T-helper 2 cell (primary cell): ENCODE measurements at regions not wholly inside any gene's neighbourhood (a gene's known extent, or its start where the extent isn't known, plus 50 kb on each side); places are given as distances from the start of the nearest gene placed in this dataset.
"Not testable (repeated sequence)": the region's sequence is repeated elsewhere in the genome, so short reads cannot be mapped to it uniquely, and the experiment has no call there.

Source experiments
- DNase-seq, 5 experiments: peaks; one replicate each; pipeline versions ENCODE4 v3.0.0 to v3.0.0-alpha.2; 2012 to 2022

DNA sequence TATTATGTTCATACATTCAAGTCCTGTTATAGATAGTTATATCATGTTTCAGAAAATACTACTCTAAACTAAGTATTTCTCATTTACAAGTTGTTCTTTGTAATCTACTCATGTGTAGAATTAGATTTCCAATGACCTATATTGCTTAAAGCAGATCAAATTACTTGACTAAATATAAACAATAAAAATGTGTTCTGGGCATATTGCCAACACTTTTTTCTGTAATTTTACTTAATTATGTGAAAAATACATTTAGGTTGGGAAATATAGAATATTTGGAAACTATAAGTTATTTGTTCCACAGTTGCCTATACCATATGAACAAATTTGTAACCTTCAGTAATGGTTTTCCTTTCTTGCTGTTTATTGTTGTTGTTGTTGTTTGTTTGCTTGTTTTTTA is 275.2 kb upstream of the PCDH9 start:
- no peak for DNase-seq

DNA sequence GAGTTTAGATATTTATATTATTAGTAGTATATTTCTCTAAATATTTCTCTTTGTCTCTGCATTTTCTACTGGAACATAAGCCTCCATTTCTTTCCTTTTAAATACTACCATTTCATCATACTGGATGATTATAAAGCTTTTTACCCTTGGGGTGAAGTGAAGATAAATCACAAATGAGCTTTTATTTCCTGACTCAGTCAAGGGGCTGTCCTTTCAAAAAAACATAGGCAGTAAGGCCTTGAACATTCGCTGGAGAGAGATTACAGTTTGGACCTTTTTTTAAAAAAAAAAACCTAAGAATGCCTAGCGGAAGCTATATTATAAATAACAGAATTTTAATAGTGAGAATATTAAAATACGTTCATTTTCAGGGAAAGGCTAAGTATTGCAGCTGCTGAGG is 268.8 kb upstream of the PCDH9 start:
- no peak for DNase-seq

DNA sequence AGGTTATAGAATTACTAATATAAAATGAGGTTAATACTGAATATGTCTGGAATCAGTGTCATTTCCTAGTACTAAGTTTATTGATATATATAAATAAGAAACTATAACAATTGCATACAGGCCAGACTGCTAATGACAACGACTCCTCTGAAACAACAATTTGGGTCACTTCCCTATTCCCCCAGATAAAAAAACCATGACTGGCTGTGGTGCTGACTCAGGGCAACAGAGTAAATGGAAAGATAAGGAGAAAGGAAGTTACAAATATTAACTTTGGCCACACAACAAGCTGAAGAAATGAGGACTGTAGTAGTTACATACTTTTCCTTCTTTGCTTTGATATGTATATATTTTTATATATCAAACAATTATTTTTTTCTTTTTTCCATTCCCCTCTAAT is 263.7 kb upstream of the PCDH9 start:
- no peak for DNase-seq

DNA sequence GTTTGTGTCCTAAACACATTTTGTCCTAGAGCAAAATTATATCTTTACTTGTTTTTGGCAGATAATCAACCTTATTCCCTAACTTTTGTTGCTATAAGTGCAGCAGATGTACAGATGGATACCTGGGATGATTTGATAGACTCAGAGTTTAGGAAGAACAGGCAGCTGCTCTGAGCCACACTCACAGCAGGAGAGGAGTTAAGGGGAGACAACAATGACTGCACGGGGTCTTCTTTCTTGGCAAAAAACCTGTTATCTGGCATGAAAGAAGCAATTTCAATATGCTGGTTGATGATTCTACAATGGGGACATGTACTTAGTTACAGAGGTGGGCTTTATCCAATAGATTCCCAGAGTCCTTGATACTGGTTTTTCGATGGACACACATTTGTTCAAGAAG is 258.9 kb upstream of the PCDH9 start:
- DNase-seq = no peak

DNA sequence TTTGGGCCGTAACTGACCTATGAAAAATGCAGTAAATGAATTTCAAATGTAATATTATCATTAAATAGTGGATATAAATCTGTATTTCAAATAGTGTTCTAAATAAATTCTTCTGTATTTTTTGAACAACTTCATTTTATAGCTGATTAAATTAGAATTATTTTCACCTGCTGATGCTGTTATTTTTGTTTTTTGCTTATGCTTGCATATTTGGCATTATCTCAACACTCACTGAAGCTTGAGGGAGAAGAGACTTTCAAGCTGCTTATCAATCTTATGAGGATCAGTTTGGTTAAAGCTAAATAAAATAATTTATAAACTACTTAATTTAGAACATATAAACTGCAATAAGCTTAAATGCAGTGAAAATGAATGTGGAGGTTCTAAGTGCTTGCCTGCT is 251.3 kb upstream of the PCDH9 start:
- DNase-seq = no peak

DNA sequence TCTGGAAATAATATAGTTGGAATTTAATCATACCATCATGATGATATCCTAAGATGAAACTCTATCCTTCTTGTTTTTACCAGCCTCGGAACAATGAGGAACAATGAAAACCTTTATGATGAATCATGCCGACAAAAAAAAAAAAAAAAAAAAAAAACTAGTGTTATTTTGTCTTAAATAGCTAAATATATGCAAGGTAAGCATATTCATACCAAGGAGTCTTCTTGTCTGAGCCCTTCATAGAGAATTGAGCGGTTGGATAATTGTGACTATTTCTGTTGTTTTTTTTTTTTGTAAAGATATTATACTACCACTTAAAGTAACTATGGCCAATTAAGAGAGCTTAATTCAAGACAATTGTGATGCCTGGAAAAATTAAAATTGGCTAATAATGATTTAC is 244.0 kb upstream of the PCDH9 start:
- DNase-seq = no peak

DNA sequence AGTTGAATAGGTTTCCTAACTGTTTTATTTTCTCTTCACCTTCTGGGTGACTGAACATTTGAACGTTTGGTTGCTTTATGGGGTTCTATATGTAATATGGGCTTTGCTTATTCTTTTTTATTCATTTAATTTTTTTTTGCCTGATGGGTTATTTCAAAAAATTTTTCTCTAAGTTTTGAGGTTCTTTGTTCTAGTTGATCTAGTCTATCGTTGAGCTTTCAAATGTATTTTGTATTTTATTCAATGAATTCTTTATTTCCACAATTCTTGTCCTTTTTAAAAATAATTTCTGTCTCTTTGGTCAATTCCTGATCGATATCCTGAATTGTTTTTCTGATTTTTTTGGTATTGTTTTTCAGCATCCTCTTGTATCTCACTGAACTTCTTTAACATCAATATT is 239.5 kb upstream of the PCDH9 start:
- DNase-seq = no peak

DNA sequence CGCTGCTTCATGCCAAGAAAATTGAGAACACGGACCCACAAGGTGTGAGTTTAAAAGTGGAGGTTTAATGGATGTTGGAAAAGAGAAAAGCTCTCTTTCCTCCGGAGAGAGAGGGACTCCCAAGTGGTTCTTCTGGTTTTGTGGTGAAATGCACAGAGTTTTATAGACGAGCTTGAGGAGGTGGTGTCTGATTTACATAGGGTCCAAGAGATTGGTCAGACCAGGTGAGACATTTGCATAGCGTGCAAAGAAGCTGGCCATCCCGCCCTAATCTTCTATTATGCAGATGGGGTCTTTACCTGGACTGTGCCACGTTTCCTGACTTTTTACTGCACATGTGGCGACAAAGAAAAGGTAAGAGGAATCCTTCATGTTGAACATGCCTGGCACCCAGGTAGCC is 236.4 kb upstream of the PCDH9 start:
- no peak for DNase-seq

DNA sequence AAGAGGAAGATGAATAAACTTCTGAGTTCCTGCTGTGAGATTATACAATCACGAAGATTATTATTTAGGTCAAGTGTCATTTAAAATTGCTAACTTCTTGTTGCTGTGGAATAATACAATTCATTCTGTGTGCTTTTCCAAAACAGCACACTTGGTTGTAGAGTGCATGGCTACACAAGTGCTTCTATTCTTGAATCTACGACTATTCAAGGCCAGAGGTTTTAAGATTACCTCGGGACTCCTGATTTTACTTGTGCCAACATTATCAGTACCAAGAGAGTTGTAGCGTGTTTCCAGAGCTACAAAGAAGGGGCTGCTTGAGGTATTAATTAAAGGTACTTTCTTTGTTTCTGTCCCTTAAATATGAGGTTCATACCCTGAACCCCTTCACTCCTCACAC is 234.0 kb upstream of the PCDH9 start:
- no peak for DNase-seq

DNA sequence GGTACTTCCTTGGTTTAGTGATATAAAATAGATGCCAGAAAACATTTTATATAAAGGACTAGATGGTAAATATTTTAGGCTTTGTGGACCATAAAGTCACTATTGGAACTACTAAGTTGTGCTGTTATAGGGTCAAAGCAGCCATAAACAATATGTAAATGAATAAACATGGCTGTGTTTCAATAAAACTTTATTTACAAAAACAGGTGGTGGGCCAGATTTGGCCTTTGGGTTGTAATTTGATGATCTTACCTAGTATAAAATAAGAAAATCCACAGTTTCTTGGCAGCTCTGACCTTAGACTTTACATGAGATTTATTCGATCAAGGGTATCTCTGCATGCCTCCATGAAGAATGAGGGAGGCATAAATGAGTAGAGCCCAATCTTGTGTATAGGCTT is 232.0 kb upstream of the PCDH9 start:
- no peak for DNase-seq

DNA sequence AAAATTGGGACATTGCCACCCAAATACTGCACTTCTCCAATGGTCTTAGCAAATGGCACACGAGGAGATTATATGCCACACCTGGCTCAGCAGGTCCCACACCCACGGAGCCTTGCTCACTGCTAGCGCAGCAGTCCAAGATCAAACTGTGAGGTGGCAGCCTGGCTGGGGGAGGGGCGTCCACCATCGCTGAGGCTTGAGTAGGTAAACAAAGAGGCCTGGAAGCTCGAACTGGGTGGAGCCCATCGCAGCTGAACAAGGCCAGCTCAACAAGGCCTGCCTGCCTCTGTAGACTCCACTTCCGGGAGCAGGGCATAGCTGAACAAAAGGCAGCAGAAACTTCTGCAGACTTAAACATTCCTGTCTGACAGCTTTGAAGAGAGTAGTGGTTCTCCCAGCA is 222.4 kb upstream of the PCDH9 start:
- not testable (repeated sequence) for DNase-seq

DNA sequence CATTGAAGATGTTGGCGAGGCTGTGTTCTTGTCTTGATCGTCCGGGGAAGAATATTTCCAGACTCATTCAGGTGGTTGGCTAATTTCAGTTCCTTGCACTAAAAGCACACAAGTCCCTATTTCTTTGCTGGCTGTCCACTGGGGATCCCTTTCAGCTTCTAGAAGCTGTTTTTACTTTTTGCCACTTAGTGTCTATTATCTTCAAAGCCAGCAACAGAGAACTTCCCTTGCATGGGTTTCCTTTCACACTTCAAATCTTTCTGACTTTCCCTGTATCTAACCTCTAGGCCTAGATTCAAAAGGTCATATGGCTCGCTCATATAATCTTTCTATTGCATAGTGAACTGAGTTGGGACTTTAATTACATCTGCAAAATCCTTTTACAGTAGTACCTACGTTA is 215.3 kb upstream of the PCDH9 start:
- DNase-seq = no peak

DNA sequence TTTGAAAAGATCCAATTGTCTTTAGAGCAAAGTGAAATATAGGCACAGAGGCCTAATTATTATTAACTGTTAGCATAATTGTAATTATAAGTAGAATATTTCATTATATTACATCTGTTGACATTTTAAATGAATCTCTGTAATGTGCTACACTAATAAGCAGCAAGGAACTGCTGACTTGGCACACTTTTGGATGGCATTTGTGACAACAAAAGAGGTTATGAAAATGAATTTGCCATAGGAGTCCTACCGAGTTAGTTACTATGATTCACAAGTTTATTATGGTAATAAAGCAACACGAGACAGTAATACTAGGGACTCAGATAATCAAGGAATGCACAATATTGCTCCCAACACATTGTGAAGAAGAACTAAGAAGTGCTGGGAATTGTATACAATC is 213.8 kb upstream of the PCDH9 start:
- DNase-seq = no peak

DNA sequence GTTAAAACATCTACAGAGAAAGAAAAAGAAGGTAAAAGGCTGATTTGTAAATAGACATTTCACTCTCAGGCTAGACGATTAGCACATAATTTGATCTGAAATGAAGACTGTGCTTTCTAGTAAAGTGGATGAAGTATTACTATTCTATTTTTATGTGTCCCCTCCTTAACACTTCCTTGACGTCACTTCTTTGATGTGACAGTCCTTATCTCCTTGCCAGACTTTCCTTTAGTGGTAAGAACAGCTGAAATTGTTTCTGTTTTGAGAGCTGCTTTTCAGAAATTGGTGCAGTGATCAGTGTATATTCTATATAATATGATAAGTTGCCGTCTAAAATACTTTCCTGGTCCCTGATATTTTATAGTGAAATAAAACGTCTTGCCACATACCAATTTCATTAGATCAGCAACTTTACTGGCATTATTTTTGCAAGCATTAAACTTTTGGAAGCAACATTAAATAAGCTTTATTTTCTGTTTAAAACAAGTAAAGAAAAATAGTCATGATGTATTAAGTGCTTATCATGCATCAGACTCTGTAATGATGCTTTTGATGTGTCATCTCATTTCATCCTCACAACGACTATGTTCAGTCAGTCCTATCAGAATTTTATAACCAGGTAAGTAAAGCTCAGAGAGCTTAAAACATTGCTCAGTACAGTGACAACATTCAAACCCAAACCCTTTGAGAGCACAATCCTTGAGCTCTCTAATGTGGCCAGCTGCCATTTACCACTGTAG is 210.3 kb upstream of the PCDH9 start:
- no peak for DNase-seq

DNA sequence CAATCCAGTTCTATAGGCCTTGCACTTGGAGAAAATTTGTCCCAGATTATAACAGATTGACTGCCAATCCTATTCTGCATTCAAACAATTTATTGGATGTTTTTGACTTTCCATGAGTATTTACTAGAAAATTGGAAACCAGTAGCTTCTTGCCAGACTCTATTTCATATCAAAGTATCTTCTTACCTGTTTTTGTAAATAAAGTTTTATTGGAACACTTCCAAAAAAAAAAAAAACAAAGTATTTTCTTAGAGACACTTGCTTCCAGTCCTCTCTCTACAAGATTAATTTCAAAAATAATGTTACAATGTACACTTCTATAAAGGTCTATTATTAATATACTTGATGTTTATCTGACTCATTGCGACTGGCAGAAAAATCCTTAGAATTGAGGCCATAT is 209.2 kb upstream of the PCDH9 start:
- DNase-seq = no peak

DNA sequence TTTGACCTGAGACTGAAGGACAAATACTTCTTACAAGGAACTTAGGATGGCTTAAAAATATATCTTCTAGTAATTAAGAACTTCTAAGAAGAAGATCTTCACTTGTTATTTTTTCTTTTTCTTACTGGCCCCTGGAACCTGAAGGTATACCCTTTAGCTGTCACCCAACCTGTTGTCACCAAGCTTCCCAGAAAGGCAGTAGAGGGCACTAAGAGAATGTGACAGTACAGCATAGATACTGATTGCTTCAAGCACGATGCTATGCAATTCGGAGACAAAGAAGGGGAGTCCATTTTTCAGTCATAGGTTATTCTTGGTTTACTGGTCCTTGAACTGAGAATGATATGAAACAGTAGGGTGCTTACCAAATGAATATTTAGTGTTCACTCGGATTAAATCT is 208.3 kb upstream of the PCDH9 start:
- no peak for DNase-seq

DNA sequence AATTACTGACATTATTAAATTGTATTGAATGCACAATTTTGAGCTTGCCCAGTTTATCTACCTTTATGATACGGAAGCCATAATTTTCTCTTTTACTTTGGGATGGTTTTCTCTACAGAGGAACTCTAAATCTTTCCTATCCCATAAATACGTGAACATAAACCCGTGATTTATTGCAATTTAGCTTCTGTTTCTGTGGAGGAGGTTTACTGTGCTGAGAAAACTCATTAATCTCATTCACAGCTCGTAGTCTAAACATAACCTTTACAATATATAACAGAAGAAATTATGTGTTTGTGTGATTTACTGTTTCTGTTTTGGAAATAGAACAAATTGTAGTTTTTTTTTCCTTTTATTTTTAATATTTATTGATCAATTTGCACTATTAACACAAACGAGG is 207.1 kb upstream of the PCDH9 start:
- DNase-seq = no peak

DNA sequence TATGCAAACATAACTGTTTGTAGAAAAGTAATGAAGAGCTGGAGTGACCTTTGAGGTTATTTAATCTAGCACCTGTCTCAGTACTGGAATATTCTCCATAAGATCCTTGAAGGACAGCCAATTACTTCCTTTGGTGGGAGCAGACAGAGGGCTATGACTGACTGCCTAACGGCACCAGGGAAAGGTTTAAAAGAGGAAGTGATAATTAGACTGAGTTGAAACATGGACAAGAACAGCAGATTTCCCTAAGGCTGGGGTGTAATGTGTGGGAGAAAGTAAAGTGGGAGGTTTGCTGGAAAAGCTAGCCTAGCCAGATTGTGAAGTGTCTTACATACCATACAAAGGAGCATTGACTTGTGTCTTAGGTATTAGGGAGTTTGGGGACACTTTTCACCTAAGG is 191.3 kb upstream of the PCDH9 start:
- no peak for DNase-seq

DNA sequence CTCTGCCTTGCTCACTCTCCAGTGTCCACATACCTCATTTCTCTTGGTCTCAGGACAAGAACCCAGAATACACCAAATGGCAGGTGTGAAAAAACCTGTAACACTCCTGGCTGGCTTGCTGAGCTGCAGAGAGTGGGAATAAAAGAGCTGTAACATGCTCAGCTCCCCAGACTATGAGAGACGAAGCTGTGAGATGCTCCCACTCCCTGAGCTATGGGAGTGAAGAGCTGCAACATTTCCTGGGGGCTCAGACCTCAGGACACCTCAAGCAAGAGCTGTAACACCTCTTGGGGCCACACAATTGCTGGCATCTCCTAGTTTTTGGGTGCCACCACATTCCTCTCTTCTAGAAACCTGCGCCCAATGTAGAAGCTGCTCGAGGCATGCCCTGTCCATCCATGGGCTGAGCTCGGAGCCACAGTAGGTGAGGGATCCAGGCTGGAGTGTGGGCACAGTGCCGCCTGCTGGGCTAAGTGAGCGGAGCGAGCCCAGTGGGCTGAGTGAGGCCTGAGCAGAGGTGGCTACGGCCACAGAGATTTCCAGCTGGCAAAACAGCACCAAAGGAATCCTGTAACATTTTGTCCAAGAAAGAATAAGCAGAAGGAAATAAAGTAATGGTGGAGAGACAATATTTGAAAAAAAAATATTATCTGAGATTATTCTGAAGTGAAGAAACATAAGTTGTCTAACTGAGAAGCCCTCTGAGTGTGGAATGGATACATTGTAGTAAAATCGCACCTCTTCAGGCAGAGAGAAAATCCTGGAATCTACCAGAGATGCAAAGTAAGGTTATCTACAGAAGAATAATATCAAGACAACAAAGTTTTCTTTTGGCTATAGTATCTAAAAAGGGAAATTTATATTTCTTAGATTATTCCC is 186.2 kb upstream of the PCDH9 start:
- DNase-seq = no peak

DNA sequence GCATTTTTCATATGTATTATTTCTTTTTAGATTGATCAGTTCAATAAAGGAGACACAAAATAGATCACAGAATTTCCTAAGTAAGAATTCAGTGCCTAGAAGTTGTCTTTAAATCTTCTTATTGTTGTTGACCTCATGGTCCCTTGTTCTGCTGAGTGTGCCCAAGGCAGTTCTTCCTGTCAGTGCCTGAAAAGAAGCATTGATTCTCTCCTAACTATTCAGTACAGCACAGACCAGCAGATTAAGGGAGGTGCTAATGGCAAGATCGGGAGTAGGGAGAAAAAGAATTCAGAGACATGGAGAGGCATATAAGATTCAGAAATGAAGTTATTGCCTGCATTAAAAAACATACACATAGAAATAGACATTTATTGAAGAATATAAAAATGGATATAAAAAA is 180.5 kb upstream of the PCDH9 start:
- no peak for DNase-seq

DNA sequence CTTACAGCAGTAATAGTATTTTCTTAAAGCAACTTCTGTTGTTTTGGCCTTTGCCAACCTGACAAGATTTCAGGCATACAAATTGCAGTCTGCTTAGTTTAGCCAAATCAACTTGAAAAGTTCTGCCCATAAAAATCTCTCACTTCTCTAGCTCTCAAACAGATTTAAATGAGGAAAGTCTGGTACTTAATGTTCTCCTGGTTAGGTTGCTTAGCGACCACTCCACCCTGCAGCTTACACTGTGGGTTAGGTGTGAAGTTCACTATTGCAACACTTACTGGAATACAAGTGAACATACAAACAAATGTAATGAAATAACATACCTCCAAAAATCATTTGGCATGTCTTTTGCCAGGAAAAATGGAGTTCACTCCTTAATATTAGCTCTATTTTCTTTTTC is 178.7 kb upstream of the PCDH9 start:
- DNase-seq = peak in 1 of 5 experiments; percentile 15

DNA sequence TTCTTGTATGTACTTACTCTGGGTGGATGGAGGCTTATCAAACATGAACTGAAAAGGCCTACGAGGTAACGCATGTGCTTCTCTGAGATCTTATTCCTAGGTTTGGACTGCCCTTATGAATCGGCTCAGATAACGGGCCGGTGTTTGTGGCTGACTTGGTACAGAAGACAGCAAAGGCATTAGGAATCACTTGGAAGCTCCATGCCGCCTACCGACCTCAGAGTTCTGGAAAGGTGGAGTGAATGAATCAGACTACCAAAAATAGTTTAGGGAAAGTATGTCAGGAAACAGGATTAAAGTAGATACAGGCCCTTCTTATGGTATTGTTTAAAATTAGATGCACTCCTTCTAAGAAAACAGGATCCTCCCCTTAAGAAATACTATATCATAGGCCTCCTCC is 172.4 kb upstream of the PCDH9 start:
- no peak for DNase-seq

DNA sequence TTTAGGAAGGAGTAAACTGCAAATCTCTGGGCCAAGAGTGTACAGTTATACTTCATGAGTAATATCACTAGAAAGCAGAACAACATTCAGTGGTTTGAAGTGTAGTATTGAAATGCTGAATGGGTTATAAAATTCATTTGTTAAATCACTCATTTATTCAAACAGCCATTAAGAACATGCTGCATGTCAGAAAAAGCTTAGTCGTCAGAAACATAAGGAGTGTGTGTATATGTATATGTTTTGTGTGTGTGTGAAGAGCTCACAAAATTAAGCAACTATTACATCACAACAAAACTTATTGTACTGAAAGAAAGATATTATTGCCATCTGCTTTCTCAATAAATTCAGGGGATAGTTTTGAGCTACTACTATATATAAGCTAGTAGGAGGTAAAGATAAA is 165.4 kb upstream of the PCDH9 start:
- no peak for DNase-seq

DNA sequence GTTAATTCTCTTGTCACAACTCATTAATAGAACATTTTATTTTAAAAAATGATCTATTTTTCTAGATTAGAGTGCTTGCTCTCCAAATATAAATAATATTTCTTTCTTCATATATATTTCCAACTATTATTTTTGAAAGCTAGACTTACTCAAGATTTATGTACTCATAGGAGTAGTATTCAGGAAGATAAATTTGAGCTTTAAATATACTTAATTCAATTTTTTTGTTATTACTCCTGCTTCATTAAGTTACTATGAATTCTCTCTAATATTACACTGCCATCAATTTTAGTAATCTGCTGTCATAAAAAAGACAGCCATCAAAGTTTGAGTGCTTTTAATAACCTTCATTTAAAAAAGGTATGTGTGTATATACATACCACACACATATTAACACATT is 161.9 kb upstream of the PCDH9 start:
- DNase-seq = no peak
